Prostate gland (tissue), 2 donors: ENCODE measurements at regions not wholly inside any gene's neighbourhood (a gene's known extent, or its start where the extent isn't known, plus 50 kb on each side); places are given as distances from the start of the nearest gene placed in this dataset.

Experiments used
- POLR2A ChIP-seq: fragments of 450-650 bp; IDR thresholded peaks from one replicate; pipeline ENCODE4 v1.6.1; 2016; ENCODE audit warnings: antibody characterized with exemption, mild to moderate bottlenecking
- POLR2AphosphoS5 ChIP-seq: sonication (generic); formaldehyde crosslinking; IDR thresholded peaks from one replicate; pipeline ENCODE4 v1.6.1; 2017; ENCODE audit warnings: antibody characterized with exemption
- TF ChIP-seq, protein P1 (sequence below), 4 experiments: fragments of 200-600 bp in 2 of 4; fragments of 450-650 bp in 2 of 4; sonication (generic) in 2 of 4; IDR thresholded peaks; 1 replicate in 3 of 4; 2 replicates in 1 of 4; pipeline ENCODE4 v1.5.1; 2016 to 2019; ENCODE audit warnings: antibody characterized with exemption in 4 of 4, mild to moderate bottlenecking in 2 of 4, moderate library complexity in 2 of 4

DNA sequence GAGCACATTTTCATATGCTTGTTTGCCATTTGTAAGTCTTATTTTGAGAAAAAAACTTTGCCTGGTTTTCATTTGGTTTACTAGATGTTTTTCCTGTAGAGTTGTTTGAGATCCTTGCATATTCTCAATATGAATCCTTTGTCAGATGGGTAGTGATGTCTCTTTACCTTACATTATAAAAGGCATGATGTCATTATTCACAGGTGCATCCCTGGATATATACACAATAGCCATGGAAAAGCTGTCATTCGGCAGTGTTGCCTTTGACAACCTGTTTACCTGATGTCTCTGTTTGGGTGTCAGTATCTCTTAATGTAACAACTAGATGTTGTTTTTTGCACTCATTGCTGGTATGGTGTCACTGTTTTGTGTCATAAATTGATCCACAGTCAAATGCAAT lies 58.8 kb upstream of the MAL start:
- TF ChIP-seq, protein P1, sequence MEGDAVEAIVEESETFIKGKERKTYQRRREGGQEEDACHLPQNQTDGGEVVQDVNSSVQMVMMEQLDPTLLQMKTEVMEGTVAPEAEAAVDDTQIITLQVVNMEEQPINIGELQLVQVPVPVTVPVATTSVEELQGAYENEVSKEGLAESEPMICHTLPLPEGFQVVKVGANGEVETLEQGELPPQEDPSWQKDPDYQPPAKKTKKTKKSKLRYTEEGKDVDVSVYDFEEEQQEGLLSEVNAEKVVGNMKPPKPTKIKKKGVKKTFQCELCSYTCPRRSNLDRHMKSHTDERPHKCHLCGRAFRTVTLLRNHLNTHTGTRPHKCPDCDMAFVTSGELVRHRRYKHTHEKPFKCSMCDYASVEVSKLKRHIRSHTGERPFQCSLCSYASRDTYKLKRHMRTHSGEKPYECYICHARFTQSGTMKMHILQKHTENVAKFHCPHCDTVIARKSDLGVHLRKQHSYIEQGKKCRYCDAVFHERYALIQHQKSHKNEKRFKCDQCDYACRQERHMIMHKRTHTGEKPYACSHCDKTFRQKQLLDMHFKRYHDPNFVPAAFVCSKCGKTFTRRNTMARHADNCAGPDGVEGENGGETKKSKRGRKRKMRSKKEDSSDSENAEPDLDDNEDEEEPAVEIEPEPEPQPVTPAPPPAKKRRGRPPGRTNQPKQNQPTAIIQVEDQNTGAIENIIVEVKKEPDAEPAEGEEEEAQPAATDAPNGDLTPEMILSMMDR (IDR thresholded peaks at IDR 0.05), result no peak
- TF ChIP-seq POLR2AphosphoS5 (no peak), POLR2A (no peak)
